Gastroesophageal sphincter (tissue), 3 donors: ENCODE measurements at regions not wholly inside any gene's neighbourhood (a gene's known extent, or its start where the extent isn't known, plus 50 kb on each side); places are given as distances from the start of the nearest gene placed in this dataset.

ENCODE experiments used
- CTCF ChIP-seq, 4 experiments: fragments of 200-600 bp in 2 of 4; fragments of 450-650 bp in 2 of 4; sonication (generic) in 1 of 4; IDR thresholded peaks; one replicate each; pipeline ENCODE4 v1.5.1; 2017 to 2019; ENCODE audit warnings: antibody characterized with exemption in 4 of 4, mild to moderate bottlenecking in 2 of 4, moderate library complexity in 2 of 4
- POLR2A ChIP-seq, 2 donors: fragments of 450-650 bp; IDR thresholded peaks; one replicate each; pipeline ENCODE4 v1.6.1; 2017; ENCODE audit warnings: antibody characterized with exemption in 2 of 2, mild to moderate bottlenecking in 2 of 2, moderate library complexity in 1 of 2

GRCh38 chr10:88211230-88211629, 347.8 kb downstream of the PTEN start:
- TF ChIP-seq CTCF (IDR thresholded peaks at IDR 0.05) (no peak), POLR2A (IDR thresholded peaks at IDR 0.05) (no peak)
